ENCODE measurements at regions not wholly inside any gene's neighbourhood (a gene's known extent, or its start where the extent isn't known, plus 50 kb on each side); places are given as distances from the start of the nearest gene placed in this dataset.

DNA sequence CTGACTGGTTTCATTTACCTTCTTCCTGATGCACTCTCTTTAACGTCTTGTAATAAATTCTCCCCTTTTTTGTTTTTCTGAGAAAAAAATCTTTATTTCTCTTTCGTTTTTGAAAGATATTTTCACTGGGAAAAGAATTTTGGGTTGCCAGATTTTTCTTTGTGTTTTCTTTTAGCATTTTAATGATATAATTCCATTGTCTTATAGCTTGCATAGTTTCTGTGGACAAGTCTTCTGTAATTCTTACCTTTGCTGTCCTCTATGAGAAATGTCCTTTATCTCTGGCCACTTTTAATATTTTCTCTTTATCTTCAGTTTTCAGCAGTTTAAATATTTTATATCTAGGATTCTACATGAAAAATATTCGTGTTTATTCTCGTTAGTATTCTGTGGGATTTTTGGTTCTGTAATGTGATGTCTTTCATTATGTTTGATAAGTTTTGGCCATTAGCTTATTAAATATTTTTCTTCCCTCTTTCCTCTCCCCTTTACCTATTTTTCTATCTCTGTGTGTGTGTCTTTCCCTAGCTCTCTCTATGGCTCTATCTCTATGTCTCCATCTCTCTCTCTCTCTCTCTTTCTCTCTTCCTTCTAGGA is 236.5 kb downstream of the C16orf95 start:
- Histone ChIP-seq H3K27me3 (replicated peaks; ENCODE audit: insufficient read depth, low read depth, low read length, poor library complexity) (no peaks in the 10 kb centered on the region), H3K27ac (ENCODE audit: low read depth, low read length, poor library complexity, severe bottlenecking) (no peak overlapping the region), H3K4me3 (ENCODE audit: low read depth, low read length, poor library complexity, severe bottlenecking) (no peak overlapping the region), H3K4me1 (ENCODE audit: insufficient read depth, low read length, poor library complexity, severe bottlenecking) (no peaks in the 10 kb centered on the region), H3K36me3 (ENCODE audit: insufficient read depth, low read length, poor library complexity, severe bottlenecking) (no peaks in the 10 kb centered on the region), H3K9me3 (ENCODE audit: low read depth, low read length, poor library complexity, severe bottlenecking) (peaks cover 22% of the 10 kb centered on the region)
- no TSS peak for BruUV-seq (replicated peaks)
- intact Hi-C loops (cut with micrococcal nuclease; ENCODE audit: unreplicated experiment), result no loop called here
- ChIA-PET POLR2A (ENCODE audit: low non-redundant PET) (no interaction called here), CTCF (interaction anchor here (0.6 kb wide), 1 partner anchor 510 kb away, joined by 3 read pairs; no protein-coding TSS in a partner anchor)
- DNase-seq (ENCODE audit: low spot score), result no peak
- TF ChIP-seq, protein P1, sequence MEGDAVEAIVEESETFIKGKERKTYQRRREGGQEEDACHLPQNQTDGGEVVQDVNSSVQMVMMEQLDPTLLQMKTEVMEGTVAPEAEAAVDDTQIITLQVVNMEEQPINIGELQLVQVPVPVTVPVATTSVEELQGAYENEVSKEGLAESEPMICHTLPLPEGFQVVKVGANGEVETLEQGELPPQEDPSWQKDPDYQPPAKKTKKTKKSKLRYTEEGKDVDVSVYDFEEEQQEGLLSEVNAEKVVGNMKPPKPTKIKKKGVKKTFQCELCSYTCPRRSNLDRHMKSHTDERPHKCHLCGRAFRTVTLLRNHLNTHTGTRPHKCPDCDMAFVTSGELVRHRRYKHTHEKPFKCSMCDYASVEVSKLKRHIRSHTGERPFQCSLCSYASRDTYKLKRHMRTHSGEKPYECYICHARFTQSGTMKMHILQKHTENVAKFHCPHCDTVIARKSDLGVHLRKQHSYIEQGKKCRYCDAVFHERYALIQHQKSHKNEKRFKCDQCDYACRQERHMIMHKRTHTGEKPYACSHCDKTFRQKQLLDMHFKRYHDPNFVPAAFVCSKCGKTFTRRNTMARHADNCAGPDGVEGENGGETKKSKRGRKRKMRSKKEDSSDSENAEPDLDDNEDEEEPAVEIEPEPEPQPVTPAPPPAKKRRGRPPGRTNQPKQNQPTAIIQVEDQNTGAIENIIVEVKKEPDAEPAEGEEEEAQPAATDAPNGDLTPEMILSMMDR (conservative IDR thresholded peaks at IDR 0.05; ENCODE audit: low read depth, low read length), result no peak
- TF ChIP-seq EZH2 (IDR thresholded peaks at IDR 0.05; ENCODE audit: borderline replicate concordance, low read depth, low read length, poor library complexity, severe bottlenecking), result no peak

DNA sequence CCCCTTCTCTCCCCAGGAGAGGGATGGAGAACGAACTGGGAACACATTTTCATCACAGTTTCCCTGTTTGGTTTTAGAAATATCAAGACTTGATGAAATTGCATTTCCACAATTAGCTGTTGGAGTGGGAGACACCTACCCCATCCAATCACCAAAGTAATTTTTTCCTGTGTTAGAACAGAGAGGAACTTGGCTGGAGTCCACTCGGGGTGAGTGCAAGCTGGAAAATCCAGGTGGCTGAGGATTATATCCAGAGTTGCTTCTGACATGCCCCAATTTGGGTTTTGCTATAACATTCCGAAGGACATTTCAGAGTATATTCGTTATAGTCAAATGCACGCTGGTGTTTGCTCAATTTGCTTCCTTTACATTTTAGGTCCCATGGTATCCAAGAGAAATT is 231.8 kb downstream of the C16orf95 start:
- POLR2A ChIA-PET (ENCODE audit: low non-redundant PET), result no interaction called here
- TF ChIP-seq, protein P1 (conservative IDR thresholded peaks at IDR 0.05; ENCODE audit: low read depth, low read length), result no peak
- no peak for TF ChIP-seq EZH2 (IDR thresholded peaks at IDR 0.05; ENCODE audit: borderline replicate concordance, low read depth, low read length, poor library complexity, severe bottlenecking)
- CTCF ChIA-PET, result no interaction called here
- Histone ChIP-seq H3K27ac (ENCODE audit: low read depth, low read length, poor library complexity, severe bottlenecking) (no peak overlapping the region), H3K4me3 (ENCODE audit: low read depth, low read length, poor library complexity, severe bottlenecking) (no peak overlapping the region), H3K9me3 (ENCODE audit: low read depth, low read length, poor library complexity, severe bottlenecking) (peaks cover 13% of the 10 kb centered on the region), H3K36me3 (ENCODE audit: insufficient read depth, low read length, poor library complexity, severe bottlenecking) (no peaks in the 10 kb centered on the region), H3K27me3 (replicated peaks; ENCODE audit: insufficient read depth, low read depth, low read length, poor library complexity) (no peaks in the 10 kb centered on the region), H3K4me1 (ENCODE audit: insufficient read depth, low read length, poor library complexity, severe bottlenecking) (no peaks in the 10 kb centered on the region)
- DNase-seq (ENCODE audit: low spot score), result no peak
- intact Hi-C loops (cut with micrococcal nuclease; ENCODE audit: unreplicated experiment), result no loop called here
- BruUV-seq (replicated peaks), result no TSS peak

DNA sequence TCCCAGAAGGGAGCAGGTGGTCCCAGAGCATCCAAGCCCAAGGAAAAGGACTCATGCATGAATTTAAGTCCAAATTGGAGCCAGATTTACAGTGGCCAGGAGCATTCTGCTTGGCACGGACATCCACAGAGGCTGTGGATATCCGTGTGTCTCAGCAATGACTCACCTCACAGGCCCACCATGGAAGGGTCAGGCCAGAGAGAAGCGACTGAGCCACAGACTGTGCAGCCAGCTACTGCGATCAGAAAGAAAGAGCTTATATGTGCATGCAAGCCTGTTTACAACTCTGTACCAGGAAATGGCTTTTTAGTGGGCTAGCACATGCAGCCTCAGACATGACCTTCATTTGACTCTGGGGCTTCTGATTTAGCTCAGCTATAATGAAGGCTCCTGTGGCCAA is 231.0 kb downstream of the C16orf95 start:
- no peak for TF ChIP-seq EZH2 (IDR thresholded peaks at IDR 0.05; ENCODE audit: borderline replicate concordance, low read depth, low read length, poor library complexity, severe bottlenecking)
- TF ChIP-seq, protein P1 (conservative IDR thresholded peaks at IDR 0.05; ENCODE audit: low read depth, low read length), result no peak
- DNase-seq (ENCODE audit: low spot score), result no peak
- Histone ChIP-seq H3K36me3 (ENCODE audit: insufficient read depth, low read length, poor library complexity, severe bottlenecking) (no peaks in the 10 kb centered on the region), H3K27ac (ENCODE audit: low read depth, low read length, poor library complexity, severe bottlenecking) (no peak overlapping the region), H3K9me3 (ENCODE audit: low read depth, low read length, poor library complexity, severe bottlenecking) (peaks cover 6% of the 10 kb centered on the region), H3K4me3 (ENCODE audit: low read depth, low read length, poor library complexity, severe bottlenecking) (no peak overlapping the region), H3K4me1 (ENCODE audit: insufficient read depth, low read length, poor library complexity, severe bottlenecking) (no peaks in the 10 kb centered on the region), H3K27me3 (replicated peaks; ENCODE audit: insufficient read depth, low read depth, low read length, poor library complexity) (no peaks in the 10 kb centered on the region)
- ChIA-PET CTCF (no interaction called here), POLR2A (ENCODE audit: low non-redundant PET) (no interaction called here)
- intact Hi-C loops (cut with micrococcal nuclease; ENCODE audit: unreplicated experiment), result no loop called here
- BruUV-seq (replicated peaks), result no TSS peak
